GM20000 (cell line): ENCODE measurements at regions not wholly inside any gene's neighbourhood (a gene's known extent, or its start where the extent isn't known, plus 50 kb on each side); places are given as distances from the start of the nearest gene placed in this dataset.

Source experiments
- DNase-seq: peaks from one replicate; pipeline ENCODE4 v3.0.0; 2012; ENCODE audit warnings: low spot score
- CTCF ChIP-seq: IDR thresholded peaks from 2 replicates; pipeline ENCODE4 v1.5.1; 2012; ENCODE audit warnings: mild to moderate bottlenecking, control low read depth; ENCODE audit errors: extremely low read depth, missing control alignments

DNA sequence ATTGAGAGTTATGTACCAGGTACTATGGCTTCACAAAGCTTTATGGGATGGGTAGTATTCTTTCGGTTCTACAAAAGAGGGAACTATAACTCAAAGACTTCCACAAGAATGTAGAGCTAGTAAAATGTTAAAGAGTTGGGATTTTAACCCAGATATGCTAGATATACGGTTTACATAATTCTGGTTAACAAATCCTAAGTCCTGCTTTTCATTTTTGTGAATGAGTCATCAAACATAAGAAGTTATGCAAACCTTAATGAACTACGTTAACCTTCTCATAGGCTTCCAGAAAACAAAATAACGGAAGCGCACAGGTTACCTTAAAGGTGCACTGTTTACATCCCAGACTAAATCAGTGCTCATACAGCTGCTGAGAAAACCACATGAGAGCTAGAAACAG is 1049.3 kb downstream of the MCTP2 start:
- TF ChIP-seq CTCF: no peak
- no peak for DNase-seq

DNA sequence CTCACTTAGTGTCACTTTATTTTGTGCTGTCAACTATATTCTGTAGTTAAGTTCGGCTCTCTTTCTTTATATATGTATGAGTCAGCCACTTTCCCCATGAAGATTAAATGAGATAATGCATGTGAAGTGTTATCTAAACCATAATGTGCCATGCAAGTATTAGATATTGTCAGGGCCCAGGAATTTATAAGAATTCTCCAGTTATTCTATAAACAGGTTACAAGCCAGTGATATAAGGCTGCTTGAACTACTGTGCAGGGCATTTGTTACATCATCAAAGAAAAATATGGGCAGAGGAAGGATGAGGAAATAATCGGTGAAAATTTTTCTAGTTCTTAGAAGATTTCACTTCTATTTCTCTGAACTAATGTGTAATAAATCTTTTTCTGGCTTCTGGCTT is 1049.0 kb upstream of the NR2F2 start:
- DNase-seq: no peak
- no peak for TF ChIP-seq CTCF

- DNase-seq: no peak
- TF ChIP-seq CTCF: no peak
Observed at GRCh38 chr15:95284492-95284891, 1046.0 kb upstream of the NR2F2 start.

DNA sequence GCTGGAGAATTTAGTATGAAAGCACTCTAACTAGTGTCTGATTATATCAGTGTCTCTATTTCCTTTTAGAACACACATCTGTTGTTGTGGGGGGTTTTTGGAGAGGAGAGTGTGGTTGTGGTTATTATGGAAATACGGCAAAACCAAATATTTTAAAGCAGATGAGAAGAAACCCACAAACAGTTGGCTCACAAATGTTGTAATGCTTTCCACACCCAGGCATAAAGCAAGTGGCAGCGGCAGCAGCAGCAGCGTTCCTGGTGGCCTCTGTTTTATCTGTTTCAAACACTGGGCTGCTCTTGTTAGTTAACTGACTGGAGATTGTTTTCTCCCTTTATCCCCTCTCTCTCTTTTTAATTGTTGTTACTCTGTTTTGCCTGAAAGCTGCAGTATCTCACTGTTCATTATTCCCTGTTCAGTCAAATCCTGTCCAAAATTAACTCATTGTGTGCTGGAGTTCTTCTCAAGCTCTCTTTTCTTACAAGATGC is 1045.5 kb upstream of the NR2F2 start:
- no peak for DNase-seq
- TF ChIP-seq CTCF: no peak

DNA sequence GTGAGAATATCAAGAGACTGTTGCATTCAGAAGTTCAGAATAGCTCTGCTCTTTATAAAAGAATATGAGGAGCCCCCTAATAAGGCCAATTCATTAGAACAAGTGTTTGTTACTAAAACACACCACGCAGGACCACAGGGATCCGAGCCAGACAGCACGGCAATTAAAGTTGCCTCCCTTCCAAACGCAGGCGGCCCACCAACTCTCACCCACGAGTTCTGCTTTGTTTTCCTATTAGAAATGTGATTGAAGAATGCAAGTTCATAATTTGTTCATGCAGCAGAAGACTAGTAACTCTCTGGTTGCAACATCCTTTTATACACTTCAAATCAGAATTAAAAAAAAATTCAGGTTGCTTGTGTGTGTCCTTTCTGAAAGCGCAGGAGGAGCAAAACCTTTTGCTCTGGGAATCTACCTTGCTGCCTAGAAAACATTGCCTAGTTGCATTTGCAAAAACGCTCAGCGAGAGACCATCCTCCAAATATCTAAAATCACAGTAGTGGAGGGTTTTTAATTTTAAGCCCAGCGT is 1044.1 kb upstream of the NR2F2 start:
- DNase-seq: no peak
- no peak for TF ChIP-seq CTCF

- TF ChIP-seq CTCF: no peak
- no peak for DNase-seq
Observed at GRCh38 chr15:95287720-95288103, 1042.8 kb upstream of the NR2F2 start.

DNA sequence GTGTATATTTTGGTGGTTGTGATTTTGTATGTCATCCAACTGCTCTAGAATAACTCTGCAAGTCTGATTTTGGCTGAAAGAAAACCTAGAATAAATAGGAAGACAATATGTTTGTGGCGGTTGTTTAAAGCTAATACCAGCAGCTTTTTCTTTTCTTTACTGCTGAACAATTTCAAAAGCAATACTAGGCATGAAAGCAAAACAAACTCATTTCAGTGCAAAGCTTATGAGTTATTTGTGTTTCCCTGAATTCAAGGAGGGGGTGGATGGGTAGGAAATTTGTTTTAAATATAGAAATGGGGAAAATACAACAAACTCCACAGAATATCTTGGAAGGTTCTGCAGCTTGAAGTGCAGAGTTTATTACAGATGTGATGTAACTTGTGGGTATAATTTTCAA is 1041.9 kb upstream of the NR2F2 start:
- no peak for TF ChIP-seq CTCF
- DNase-seq: no peak
